Neuronal stem cell (in vitro differentiated cells): ENCODE measurements at regions not wholly inside any gene's neighbourhood (a gene's known extent, or its start where the extent isn't known, plus 50 kb on each side); places are given as distances from the start of the nearest gene placed in this dataset.

Source experiments
- DNase-seq: peaks from one replicate; pipeline ENCODE4 v3.0.0-alpha.2; 2013; ENCODE audit warnings: low spot score
- H2AFZ ChIP-seq: one replicate; pipeline ENCODE4 v1.6.1; 2013; ENCODE audit warnings: mild to moderate bottlenecking, low read length, inconsistent platforms
- H2AK5ac ChIP-seq: 2 replicates; pipeline ENCODE4 v1.6.1; 2013; ENCODE audit warnings: low read depth, mild to moderate bottlenecking, inconsistent platforms, low read length, moderate library complexity, mixed read lengths
- H2BK120ac ChIP-seq: 2 replicates; pipeline ENCODE4 v1.6.1; 2013; ENCODE audit warnings: low read depth, mild to moderate bottlenecking, inconsistent platforms, low read length, moderate library complexity, mixed read lengths
- H2BK12ac ChIP-seq: one replicate; pipeline ENCODE4 v1.6.1; 2013; ENCODE audit warnings: low read length, inconsistent platforms
- H2BK15ac ChIP-seq: 2 replicates; pipeline ENCODE4 v1.6.1; 2013; ENCODE audit warnings: mild to moderate bottlenecking, low read length, inconsistent platforms, mixed read lengths
- H2BK5ac ChIP-seq: one replicate; pipeline ENCODE4 v1.6.1; 2013; ENCODE audit warnings: inconsistent platforms, mild to moderate bottlenecking, low read length, moderate library complexity
- H3K14ac ChIP-seq: one replicate; pipeline ENCODE4 v1.6.1; 2013; ENCODE audit warnings: low read length, inconsistent platforms
- H3K18ac ChIP-seq: 2 replicates; pipeline ENCODE4 v1.6.1; 2013; ENCODE audit warnings: low read length, inconsistent platforms
- H3K23ac ChIP-seq: 2 replicates; pipeline ENCODE4 v1.6.1; 2013; ENCODE audit warnings: low read depth, mild to moderate bottlenecking, mixed read lengths, low read length, inconsistent platforms; ENCODE audit not compliant: poor library complexity
- H3K27ac ChIP-seq: replicated peaks from 3 replicates; pipeline ENCODE4 v1.5.1; 2013; ENCODE audit warnings: low read length, inconsistent platforms
- H3K27me3 ChIP-seq, 3 experiments: 2 replicates each; pipeline ENCODE4 v1.6.1; 2013; ENCODE audit warnings: low read length in 3 of 3, mild to moderate bottlenecking in 2 of 3, inconsistent platforms in 1 of 3, low read depth in 1 of 3, mixed read lengths in 1 of 3, moderate library complexity in 1 of 3; ENCODE audit not compliant: control insufficient read depth in 3 of 3, insufficient read depth in 3 of 3
- H3K36me3 ChIP-seq, 2 donors: replicated peaks in 1 of 2; 2 replicates each; pipeline ENCODE4 v1.6.1; 2013; ENCODE audit warnings: low read length in 2 of 2; ENCODE audit not compliant: control insufficient read depth in 2 of 2, insufficient read depth in 2 of 2
- H3K4ac ChIP-seq: 2 replicates; pipeline ENCODE4 v1.6.1; 2013; ENCODE audit warnings: inconsistent platforms, mild to moderate bottlenecking, low read length, moderate library complexity
- H3K4me1 ChIP-seq, 2 donors: 1 replicate in 1 of 2; 2 replicates in 1 of 2; pipeline ENCODE4 v1.6.1; 2013; ENCODE audit warnings: low read length in 2 of 2, low read depth in 1 of 2; ENCODE audit not compliant: control insufficient read depth in 2 of 2, insufficient read depth in 1 of 2
- H3K4me2 ChIP-seq: one replicate; pipeline ENCODE4 v1.6.1; 2013; ENCODE audit warnings: mild to moderate bottlenecking, low read length, inconsistent platforms; ENCODE audit not compliant: insufficient read depth, poor library complexity, severe bottlenecking
- H3K4me3 ChIP-seq, 2 donors: 2 replicates each; pipeline ENCODE4 v1.5.1; 2013; ENCODE audit warnings: low read length in 2 of 2, mild to moderate bottlenecking in 2 of 2, inconsistent platforms in 1 of 2, moderate library complexity in 1 of 2
- H3K79me1 ChIP-seq: one replicate; pipeline ENCODE4 v1.6.1; 2013; ENCODE audit warnings: low read depth, mild to moderate bottlenecking, inconsistent platforms, low read length, moderate library complexity
- H3K9ac ChIP-seq: one replicate; pipeline ENCODE4 v1.6.1; 2013; ENCODE audit warnings: mild to moderate bottlenecking, low read depth, low read length, inconsistent platforms; ENCODE audit not compliant: poor library complexity
- H3K9me3 ChIP-seq, 2 donors: replicated peaks in 1 of 2; 2 replicates each; pipeline versions ENCODE3 to v1.6.1; 2013; ENCODE audit warnings: low read length in 2 of 2, mild to moderate bottlenecking in 2 of 2, inconsistent platforms in 1 of 2, low read depth in 1 of 2, mixed read lengths in 1 of 2, moderate library complexity in 1 of 2; ENCODE audit not compliant: control insufficient read depth in 2 of 2, insufficient read depth in 1 of 2
- H4K8ac ChIP-seq: one replicate; pipeline ENCODE4 v1.6.1; 2013; ENCODE audit warnings: low read depth, mild to moderate bottlenecking, inconsistent platforms, low read length, moderate library complexity
- H4K91ac ChIP-seq: one replicate; pipeline ENCODE4 v1.6.1; 2013; ENCODE audit warnings: low read length, low read depth, mild to moderate bottlenecking, inconsistent platforms; ENCODE audit not compliant: poor library complexity
- WGBS, 2 donors: extraction: QIAGEN DNeasy Blood & Tissue Kit; methylation state at CpG; one replicate each; pipeline ENCODE4 v1.1.7; 2013; ENCODE audit warnings: missing lambda C conversion rate in 2 of 2, mixed read lengths in 1 of 2; ENCODE audit not compliant: insufficient read length in 2 of 2, insufficient replicate concordance in 1 of 2; ENCODE audit errors: extremely low coverage in 2 of 2; 5-methylcytosine and 5-hydroxymethylcytosine counted together

GRCh38 chr20:57927376-57927775 is 217.6 kb upstream of the PMEPA1 start:
- no CpG with 5 or more reads among the region's 1 CpG for WGBS, 2 donors
- no peak overlapping the region for H4K8ac ChIP-seq
- H2AK5ac ChIP-seq = no peak overlapping the region
- no peak overlapping the region for H3K4me2 ChIP-seq
- H3K9ac ChIP-seq = no peak overlapping the region
- no peak overlapping the region for H3K14ac ChIP-seq
- H3K4me1 ChIP-seq = peaks cover 0 to 3% of the 10 kb centered on the region in 2 donors
- no peak overlapping the region for H3K23ac ChIP-seq
- peaks cover 0 to 3% of the 10 kb centered on the region in 2 donors for H3K9me3 ChIP-seq
- no peak overlapping the region for H3K18ac ChIP-seq
- H3K79me1 ChIP-seq = no peaks in the 10 kb centered on the region
- no peak overlapping the region for H2BK120ac ChIP-seq
- H3K4me3 ChIP-seq = no peak overlapping the region
- peaks cover 0 to under 1% (median 0%) of the 10 kb centered on the region in 3 experiments for H3K27me3 ChIP-seq
- no peak overlapping the region for H2BK12ac ChIP-seq
- no peak overlapping the region for H4K91ac ChIP-seq
- no peak overlapping the region for H2BK5ac ChIP-seq
- H2AFZ ChIP-seq = no peak overlapping the region
- no peak overlapping the region for H3K27ac ChIP-seq
- no peak for DNase-seq
- no peaks in the 10 kb centered on the region for H3K36me3 ChIP-seq
- H2BK15ac ChIP-seq = no peak overlapping the region
- no peak overlapping the region for H3K4ac ChIP-seq

- Histone ChIP-seq H2BK15ac (no peak overlapping the region), H3K18ac (no peak overlapping the region)
Observed at GRCh38 chr20:57922706-57923105, 212.9 kb upstream of the PMEPA1 start.

GRCh38 chr20:57922083-57922482 is 212.3 kb upstream of the PMEPA1 start:
- Histone ChIP-seq H3K36me3 (no peaks in the 10 kb centered on the region), H3K9ac (peak overlapping the region; percentile 70), H2AK5ac (no peak overlapping the region), H3K79me1 (no peaks in the 10 kb centered on the region), H4K91ac (peak overlapping the region; percentile 40), H3K23ac (peak overlapping the region; percentile 48), H3K14ac (peak overlapping the region; percentile 26), H3K27me3 (peaks cover 0 to 4% (median 2%) of the 10 kb centered on the region in 3 experiments), H2BK120ac (no peak overlapping the region), H2BK5ac (no peak overlapping the region), H3K18ac (no peak overlapping the region), H3K4ac (no peak overlapping the region), H2BK12ac (no peak overlapping the region), H3K27ac (no peak overlapping the region), H2BK15ac (no peak overlapping the region), H3K4me3 (peak overlapping the region in 1 of 2 donors; percentile 26), H2AFZ (no peak overlapping the region), H3K9me3 (peaks cover 0 to 4% of the 10 kb centered on the region in 2 donors), H3K4me2 (no peak overlapping the region), H4K8ac (no peak overlapping the region), H3K4me1 (peaks cover 0 to 2% of the 10 kb centered on the region in 2 donors)
- WGBS, 2 donors = no CpG with 5 or more reads among the region's 4 CpGs
- DNase-seq = no peak

More at GRCh38 chr20:57922706-57923105, 212.9 kb upstream of the PMEPA1 start:
- no peak overlapping the region for H3K9ac ChIP-seq
- H4K8ac ChIP-seq = no peak overlapping the region
- H2AFZ ChIP-seq = no peak overlapping the region
- H3K4me3 ChIP-seq = no peak overlapping the region
- no peak overlapping the region for H3K23ac ChIP-seq
- no peak overlapping the region for H2AK5ac ChIP-seq
- H3K27me3 ChIP-seq = peaks cover 0 to 4% (median 2%) of the 10 kb centered on the region in 3 experiments
- no CpG with 5 or more reads among the region's 10 CpGs for WGBS, 2 donors
- no peak overlapping the region for H2BK12ac ChIP-seq
- no peak overlapping the region for H2BK120ac ChIP-seq
- no peak overlapping the region for H4K91ac ChIP-seq
- no peak overlapping the region for H3K4ac ChIP-seq
- H3K36me3 ChIP-seq = no peaks in the 10 kb centered on the region
- H2BK5ac ChIP-seq = no peak overlapping the region
- H3K79me1 ChIP-seq = no peaks in the 10 kb centered on the region
- H3K4me2 ChIP-seq = no peak overlapping the region
- peaks cover 0 to 2% of the 10 kb centered on the region in 2 donors for H3K4me1 ChIP-seq
- DNase-seq = no peak
- peaks cover 0 to 8% of the 10 kb centered on the region in 2 donors for H3K9me3 ChIP-seq
- no peak overlapping the region for H3K27ac ChIP-seq
- no peak overlapping the region for H3K14ac ChIP-seq

GRCh38 chr20:57921676-57922075 is 211.9 kb upstream of the PMEPA1 start:
- H3K23ac ChIP-seq = no peak overlapping the region
- H3K27me3 ChIP-seq = peaks cover 0 to 4% (median 2%) of the 10 kb centered on the region in 3 experiments
- H2AK5ac ChIP-seq = no peak overlapping the region
- H2BK120ac ChIP-seq = no peak overlapping the region
- H3K14ac ChIP-seq = no peak overlapping the region
- H3K79me1 ChIP-seq = no peaks in the 10 kb centered on the region
- no peak overlapping the region for H2BK12ac ChIP-seq
- no peak for DNase-seq
- no CpG with 5 or more reads among the region's 8 CpGs for WGBS, 2 donors
- H3K9ac ChIP-seq = no peak overlapping the region
- H3K4ac ChIP-seq = no peak overlapping the region
- peaks cover 0 to 4% of the 10 kb centered on the region in 2 donors for H3K9me3 ChIP-seq
- peaks cover 0 to 4% of the 10 kb centered on the region in 2 donors for H3K4me1 ChIP-seq
- no peak overlapping the region for H3K4me2 ChIP-seq
- no peak overlapping the region for H2BK15ac ChIP-seq
- H2BK5ac ChIP-seq = no peak overlapping the region
- no peak overlapping the region for H4K91ac ChIP-seq
- no peak overlapping the region for H4K8ac ChIP-seq
- no peak overlapping the region for H2AFZ ChIP-seq
- H3K18ac ChIP-seq = no peak overlapping the region
- no peak overlapping the region for H3K4me3 ChIP-seq
- H3K36me3 ChIP-seq = no peaks in the 10 kb centered on the region
- H3K27ac ChIP-seq = no peak overlapping the region
